Upper lobe of right lung (tissue), 1 donor: ENCODE measurements at regions not wholly inside any gene's neighbourhood (a gene's known extent, or its start where the extent isn't known, plus 50 kb on each side); places are given as distances from the start of the nearest gene placed in this dataset.

Source experiments
- ATAC-seq: fragments of 200-7000 bp; cut with Tn5 transposase; one replicate; pipeline ENCODE4 v1.9.1; 2020; ENCODE audit warnings: mild to moderate bottlenecking, moderate library complexity
- DNase-seq: peaks from one replicate; pipeline ENCODE4 v3.0.0-alpha.2; 2020
- H3K27ac ChIP-seq: fragments of 200-600 bp; one replicate; pipeline ENCODE4 v1.8.0; 2022
- H3K27me3 ChIP-seq: fragments of 200-600 bp; one replicate; pipeline ENCODE4 v1.8.0; 2022; ENCODE audit warnings: mild to moderate bottlenecking
- H3K36me3 ChIP-seq: fragments of 200-600 bp; one replicate; pipeline ENCODE4 v1.8.0; 2022
- H3K4me1 ChIP-seq: fragments of 200-600 bp; one replicate; pipeline ENCODE4 v1.8.0; 2022
- H3K4me3 ChIP-seq: fragments of 200-600 bp; one replicate; pipeline ENCODE4 v1.8.0; 2022; ENCODE audit warnings: mild to moderate bottlenecking
- H3K9me3 ChIP-seq: fragments of 200-600 bp; one replicate; pipeline ENCODE4 v1.8.0; 2022
- intact Hi-C: fragments of 100-400 bp; cut with DNase I; formaldehyde crosslinking; loops from one replicate; pipeline ENCODE4 v1.11.0; 2022
- TF ChIP-seq, protein P1 (sequence below): fragments of 200-600 bp; IDR thresholded peaks from one replicate; pipeline ENCODE4 v1.8.0; 2022; ENCODE audit warnings: antibody characterized with exemption
- donor health status: DM: no; HTN: yes; CAD: no; lungs with severe emphysema.

- intact Hi-C loops = no loop called here
- Histone ChIP-seq H3K36me3 (no peaks in the 10 kb centered on the region), H3K27me3 (no peaks in the 10 kb centered on the region), H3K9me3 (no peaks in the 10 kb centered on the region), H3K4me3 (no peak overlapping the region), H3K4me1 (no peaks in the 10 kb centered on the region), H3K27ac (peak overlapping the region; percentile 21)
- ATAC-seq (peak; percentile 30), DNase-seq (no peak)
- TF ChIP-seq, protein P1, sequence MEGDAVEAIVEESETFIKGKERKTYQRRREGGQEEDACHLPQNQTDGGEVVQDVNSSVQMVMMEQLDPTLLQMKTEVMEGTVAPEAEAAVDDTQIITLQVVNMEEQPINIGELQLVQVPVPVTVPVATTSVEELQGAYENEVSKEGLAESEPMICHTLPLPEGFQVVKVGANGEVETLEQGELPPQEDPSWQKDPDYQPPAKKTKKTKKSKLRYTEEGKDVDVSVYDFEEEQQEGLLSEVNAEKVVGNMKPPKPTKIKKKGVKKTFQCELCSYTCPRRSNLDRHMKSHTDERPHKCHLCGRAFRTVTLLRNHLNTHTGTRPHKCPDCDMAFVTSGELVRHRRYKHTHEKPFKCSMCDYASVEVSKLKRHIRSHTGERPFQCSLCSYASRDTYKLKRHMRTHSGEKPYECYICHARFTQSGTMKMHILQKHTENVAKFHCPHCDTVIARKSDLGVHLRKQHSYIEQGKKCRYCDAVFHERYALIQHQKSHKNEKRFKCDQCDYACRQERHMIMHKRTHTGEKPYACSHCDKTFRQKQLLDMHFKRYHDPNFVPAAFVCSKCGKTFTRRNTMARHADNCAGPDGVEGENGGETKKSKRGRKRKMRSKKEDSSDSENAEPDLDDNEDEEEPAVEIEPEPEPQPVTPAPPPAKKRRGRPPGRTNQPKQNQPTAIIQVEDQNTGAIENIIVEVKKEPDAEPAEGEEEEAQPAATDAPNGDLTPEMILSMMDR = no peak
Measured at GRCh38 chr5:17828681-17829080, 194.4 kb downstream of the TAF11L14 start.

DNA sequence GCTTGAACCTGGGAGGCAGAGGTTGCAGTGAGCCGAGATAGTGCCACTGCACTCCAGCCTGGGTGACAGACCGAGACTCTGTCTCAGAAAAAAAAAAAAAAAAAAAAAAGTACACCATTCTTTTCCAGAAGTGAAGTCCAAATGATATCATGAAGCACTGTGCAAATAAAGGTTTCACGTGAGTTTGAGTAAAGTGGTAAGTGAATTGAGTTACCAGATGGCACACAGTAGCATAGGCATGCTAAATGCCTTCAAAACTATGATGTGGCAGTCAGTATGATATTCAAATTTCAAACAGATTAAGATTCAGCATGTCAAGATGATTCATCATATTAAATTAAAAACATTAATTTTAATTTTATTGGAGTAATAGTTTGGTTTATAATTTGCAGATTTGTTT, 195.2 kb downstream of the TAF11L14 start:
- ATAC-seq = no peak
- DNase-seq = no peak
- no peaks in the 10 kb centered on the region for H3K27me3 ChIP-seq

GRCh38 chr5:17831279-17831678, 197.0 kb downstream of the TAF11L14 start:
- intact Hi-C loops = no loop called here
- TF ChIP-seq, protein P1 = no peak
- H3K4me3 ChIP-seq = no peak overlapping the region
- H3K27me3 ChIP-seq = no peaks in the 10 kb centered on the region
- H3K9me3 ChIP-seq = no peaks in the 10 kb centered on the region
- DNase-seq = no peak
- no peaks in the 10 kb centered on the region for H3K36me3 ChIP-seq
- no peak overlapping the region for H3K27ac ChIP-seq
- ATAC-seq = no peak
- no peaks in the 10 kb centered on the region for H3K4me1 ChIP-seq

More for the DNA sequence above, 195.2 kb downstream of the TAF11L14 start:
- Histone ChIP-seq H3K9me3 (no peaks in the 10 kb centered on the region), H3K36me3 (no peaks in the 10 kb centered on the region), H3K4me3 (no peak overlapping the region), H3K4me1 (no peaks in the 10 kb centered on the region), H3K27ac (peak overlapping the region; percentile 21)
- intact Hi-C loops = no loop called here
- TF ChIP-seq, protein P1 = no peak

DNA sequence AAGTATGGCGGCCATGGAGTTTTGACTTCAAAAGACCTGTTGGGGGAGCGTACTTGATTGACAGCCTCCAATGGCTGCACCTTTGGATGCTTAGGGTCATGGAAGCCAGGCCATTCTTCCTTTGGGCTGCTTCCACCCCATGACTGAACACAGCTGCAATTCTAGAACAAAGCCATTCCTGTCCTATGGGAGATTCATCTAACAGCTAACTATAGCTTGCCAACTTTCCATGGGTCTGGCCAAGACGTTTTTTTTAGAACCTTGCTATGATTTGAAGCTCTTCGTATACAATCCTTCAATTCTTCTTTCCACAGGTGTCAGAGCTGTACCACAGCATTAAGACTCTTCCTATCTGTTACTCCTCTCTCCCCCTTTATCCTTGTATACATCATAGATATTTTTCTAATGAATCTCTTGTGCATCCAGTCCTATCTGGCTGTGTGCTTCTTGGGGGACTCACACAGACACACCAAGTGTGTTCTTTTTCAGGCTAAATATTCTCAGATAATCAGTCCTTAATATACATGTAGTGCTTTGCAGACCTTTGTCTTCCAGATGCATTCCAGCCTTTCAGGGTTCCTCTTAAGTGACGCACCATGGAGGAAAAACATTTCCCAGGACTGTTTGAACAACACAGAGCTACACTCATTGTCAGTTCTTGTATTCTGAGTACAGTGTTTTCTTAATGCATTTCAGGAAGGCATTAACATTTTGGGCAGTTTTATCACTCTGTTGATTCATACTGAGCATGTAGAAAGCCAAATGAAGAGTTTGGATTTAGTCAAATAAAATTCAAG, 198.9 kb downstream of the TAF11L14 start:
- TF ChIP-seq, protein P1 = no peak
- Histone ChIP-seq H3K4me3 (no peak overlapping the region), H3K36me3 (no peaks in the 10 kb centered on the region), H3K4me1 (no peaks in the 10 kb centered on the region), H3K9me3 (no peaks in the 10 kb centered on the region), H3K27ac (no peak overlapping the region), H3K27me3 (no peaks in the 10 kb centered on the region)
- ATAC-seq (no peak), DNase-seq (no peak)
- intact Hi-C loops = no loop called here

DNA sequence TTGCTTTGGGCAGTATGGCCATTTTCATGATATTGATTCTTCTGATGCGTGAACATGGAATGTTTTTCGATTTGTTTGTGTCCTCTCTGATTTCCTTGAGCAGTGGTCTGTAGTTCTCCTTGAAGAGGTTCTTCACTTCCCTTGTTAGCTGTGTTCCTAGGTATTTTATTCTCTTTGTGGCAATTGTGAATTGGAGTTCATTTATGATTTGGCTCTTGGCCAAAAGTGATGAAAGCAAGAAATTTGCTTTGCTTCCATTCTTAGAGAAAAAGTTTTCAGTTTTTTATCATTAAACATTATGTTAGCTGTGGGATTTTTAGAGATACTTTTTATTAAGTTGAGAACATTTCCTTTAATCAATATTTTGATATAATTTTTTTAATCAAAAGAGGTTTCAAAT, 203.5 kb downstream of the TAF11L14 start:
- Histone ChIP-seq H3K27ac (no peak overlapping the region), H3K27me3 (no peaks in the 10 kb centered on the region), H3K36me3 (no peaks in the 10 kb centered on the region), H3K9me3 (no peaks in the 10 kb centered on the region), H3K4me1 (no peaks in the 10 kb centered on the region), H3K4me3 (no peak overlapping the region)
- no peak for DNase-seq
- no peak for ATAC-seq
- intact Hi-C loops = no loop called here
- TF ChIP-seq, protein P1 = no peak
